ENCODE measurements at regions not wholly inside any gene's neighbourhood (a gene's known extent, or its start where the extent isn't known, plus 50 kb on each side); places are given as distances from the start of the nearest gene placed in this dataset.

DNA sequence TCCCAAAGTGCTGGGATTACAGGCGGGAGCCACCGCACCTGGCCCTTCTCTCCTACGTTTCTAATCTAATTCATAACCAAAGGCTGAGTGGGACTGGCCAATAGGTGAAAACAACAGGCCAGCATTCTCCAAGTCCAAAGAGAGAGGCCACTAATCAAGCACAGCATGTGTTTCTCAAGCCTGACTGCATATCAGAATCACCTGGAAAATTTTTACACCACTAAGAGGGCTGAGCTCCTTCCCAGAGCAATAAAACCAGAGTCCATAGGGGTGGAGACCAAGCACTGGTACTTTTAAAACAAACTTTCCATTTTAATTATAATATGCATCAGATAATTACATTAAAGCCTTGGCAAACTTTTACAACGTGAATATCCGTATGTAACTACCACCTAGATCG, 254.4 kb downstream of the OPA1 start:
- no peaks in the 10 kb centered on the region for H3K36me3 ChIP-seq (ENCODE audit: control insufficient read depth, insufficient read depth, low read length)
- H3K4me1 ChIP-seq (ENCODE audit: control insufficient read depth, insufficient read depth, low read length), result peaks cover 72% of the 10 kb centered on the region
- H3K27me3 ChIP-seq (ENCODE audit: control insufficient read depth, insufficient read depth, low read length), result no peaks in the 10 kb centered on the region
- no peak overlapping the region for H3K4me3 ChIP-seq (ENCODE audit: low read length)
- H3K9me3 ChIP-seq (ENCODE audit: control insufficient read depth, low read length), result no peaks in the 10 kb centered on the region
- H3K9ac ChIP-seq (ENCODE audit: low read length), result no peak overlapping the region

- Histone ChIP-seq H3K36me3 (ENCODE audit: control insufficient read depth, insufficient read depth, low read length) (no peaks in the 10 kb centered on the region), H3K4me3 (ENCODE audit: low read length) (no peak overlapping the region), H3K9ac (ENCODE audit: low read length) (no peak overlapping the region), H3K9me3 (ENCODE audit: control insufficient read depth, low read length) (no peaks in the 10 kb centered on the region), H3K4me1 (ENCODE audit: control insufficient read depth, insufficient read depth, low read length) (peaks cover 72% of the 10 kb centered on the region), H3K27me3 (ENCODE audit: control insufficient read depth, insufficient read depth, low read length) (no peaks in the 10 kb centered on the region)
Observed at GRCh38 chr3:193848547-193848946, 255.5 kb downstream of the OPA1 start.

DNA sequence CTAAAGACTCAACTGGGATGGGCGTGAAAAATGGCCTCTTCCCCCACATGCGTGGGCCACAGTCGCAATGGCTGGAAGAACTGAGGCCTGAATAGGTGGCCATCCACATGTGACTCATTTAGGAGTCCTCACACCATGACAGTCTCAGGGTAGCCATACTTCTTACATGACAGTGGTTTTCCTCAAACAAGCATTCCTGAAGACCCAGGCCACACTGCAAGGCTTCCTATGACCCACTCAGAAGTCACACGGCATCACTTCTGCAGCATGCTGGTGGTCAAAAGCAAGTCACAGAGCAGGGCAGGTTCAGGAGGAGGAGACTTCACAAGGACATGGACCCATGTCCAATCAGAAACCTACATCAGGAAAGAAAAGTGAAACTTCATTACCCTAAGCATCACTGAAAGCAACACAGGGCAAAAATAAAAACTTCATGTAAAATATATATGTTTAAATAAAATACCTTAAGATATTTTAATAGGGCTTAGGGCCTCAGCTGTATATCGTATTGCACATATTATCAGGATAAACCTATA, 257.1 kb downstream of the OPA1 start:
- H3K4me1 ChIP-seq (ENCODE audit: control insufficient read depth, insufficient read depth, low read length), result peaks cover 66% of the 10 kb centered on the region
- no peak overlapping the region for H3K9ac ChIP-seq (ENCODE audit: low read length)

GRCh38 chr3:193851428-193851847, 258.4 kb downstream of the OPA1 start:
- H3K9ac ChIP-seq (ENCODE audit: low read length), result peak overlapping the region; percentile 62
- H3K4me1 ChIP-seq (ENCODE audit: control insufficient read depth, insufficient read depth, low read length), result peaks cover 54% of the 10 kb centered on the region
- no peaks in the 10 kb centered on the region for H3K27me3 ChIP-seq (ENCODE audit: control insufficient read depth, insufficient read depth, low read length)

More for the DNA sequence above, 257.1 kb downstream of the OPA1 start:
- H3K36me3 ChIP-seq (ENCODE audit: control insufficient read depth, insufficient read depth, low read length), result no peaks in the 10 kb centered on the region
- no peak overlapping the region for H3K4me3 ChIP-seq (ENCODE audit: low read length)
- no peaks in the 10 kb centered on the region for H3K27me3 ChIP-seq (ENCODE audit: control insufficient read depth, insufficient read depth, low read length)
- no peaks in the 10 kb centered on the region for H3K9me3 ChIP-seq (ENCODE audit: control insufficient read depth, low read length)

GRCh38 chr3:193851941-193852674, 259.1 kb downstream of the OPA1 start:
- Histone ChIP-seq H3K4me3 (ENCODE audit: low read length) (no peak overlapping the region), H3K9me3 (ENCODE audit: control insufficient read depth, low read length) (no peaks in the 10 kb centered on the region), H3K9ac (ENCODE audit: low read length) (peak overlapping the region; percentile 62), H3K4me1 (ENCODE audit: control insufficient read depth, insufficient read depth, low read length) (peaks cover 49% of the 10 kb centered on the region), H3K36me3 (ENCODE audit: control insufficient read depth, insufficient read depth, low read length) (no peaks in the 10 kb centered on the region), H3K27me3 (ENCODE audit: control insufficient read depth, insufficient read depth, low read length) (no peaks in the 10 kb centered on the region)

More at GRCh38 chr3:193851428-193851847, 258.4 kb downstream of the OPA1 start:
- H3K4me3 ChIP-seq (ENCODE audit: low read length), result no peak overlapping the region
- H3K9me3 ChIP-seq (ENCODE audit: control insufficient read depth, low read length), result no peaks in the 10 kb centered on the region
- no peaks in the 10 kb centered on the region for H3K36me3 ChIP-seq (ENCODE audit: control insufficient read depth, insufficient read depth, low read length)

DNA sequence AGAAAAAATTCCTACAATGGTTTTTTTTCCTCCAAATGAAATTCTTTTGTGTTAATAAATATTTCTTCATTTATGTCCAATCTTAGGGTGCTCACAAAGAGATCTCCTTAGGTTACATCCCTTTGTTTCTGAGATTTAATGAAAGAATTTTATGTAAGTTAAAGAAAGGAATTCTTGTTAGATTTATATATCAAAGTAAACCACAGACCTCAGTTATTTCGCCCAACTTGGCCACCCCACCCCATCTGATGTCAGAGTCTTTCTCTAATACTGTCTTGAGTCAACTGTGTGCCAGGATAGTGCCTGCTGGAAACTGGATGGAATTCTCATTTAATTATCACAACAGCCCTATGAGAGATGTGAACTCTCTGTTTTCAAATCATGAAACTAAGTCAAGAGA, 259.9 kb downstream of the OPA1 start:
- Histone ChIP-seq H3K9me3 (ENCODE audit: control insufficient read depth, low read length) (no peaks in the 10 kb centered on the region), H3K27me3 (ENCODE audit: control insufficient read depth, insufficient read depth, low read length) (no peaks in the 10 kb centered on the region), H3K9ac (ENCODE audit: low read length) (peak overlapping the region; percentile 38), H3K4me3 (ENCODE audit: low read length) (no peak overlapping the region), H3K36me3 (ENCODE audit: control insufficient read depth, insufficient read depth, low read length) (no peaks in the 10 kb centered on the region), H3K4me1 (ENCODE audit: control insufficient read depth, insufficient read depth, low read length) (peaks cover 43% of the 10 kb centered on the region)

GRCh38 chr3:193853511-193854219, 260.7 kb downstream of the OPA1 start:
- Histone ChIP-seq H3K9ac (ENCODE audit: low read length) (peak overlapping the region; percentile 38), H3K9me3 (ENCODE audit: control insufficient read depth, low read length) (no peaks in the 10 kb centered on the region)

DNA sequence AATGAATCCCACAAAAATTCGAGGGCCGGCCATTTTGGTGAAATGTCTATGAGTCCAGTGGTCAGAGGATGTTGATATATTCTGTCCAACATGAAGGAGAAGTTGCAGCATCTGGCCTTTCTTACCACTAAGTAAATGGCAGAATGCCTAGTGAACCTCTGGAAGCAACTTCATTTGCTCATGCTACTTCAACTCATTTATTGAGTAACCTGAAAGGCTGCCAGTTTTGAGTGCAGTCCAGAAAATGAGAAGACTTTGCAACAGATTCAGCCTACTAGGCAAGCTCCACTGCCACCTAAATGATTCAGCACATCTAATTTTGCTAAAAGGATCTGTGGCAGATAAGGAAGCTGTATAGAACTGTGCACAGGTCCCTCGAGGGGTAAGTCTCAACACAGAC, 265.0 kb downstream of the OPA1 start:
- no peaks in the 10 kb centered on the region for H3K27me3 ChIP-seq (ENCODE audit: control insufficient read depth, insufficient read depth, low read length)
- H3K4me1 ChIP-seq (ENCODE audit: control insufficient read depth, insufficient read depth, low read length), result peaks cover 14% of the 10 kb centered on the region
- H3K9ac ChIP-seq (ENCODE audit: low read length), result no peak overlapping the region
- no peaks in the 10 kb centered on the region for H3K36me3 ChIP-seq (ENCODE audit: control insufficient read depth, insufficient read depth, low read length)
- no peaks in the 10 kb centered on the region for H3K9me3 ChIP-seq (ENCODE audit: control insufficient read depth, low read length)
- H3K4me3 ChIP-seq (ENCODE audit: low read length), result no peak overlapping the region

More at GRCh38 chr3:193853511-193854219, 260.7 kb downstream of the OPA1 start:
- peaks cover 43% of the 10 kb centered on the region for H3K4me1 ChIP-seq (ENCODE audit: control insufficient read depth, insufficient read depth, low read length)
- H3K36me3 ChIP-seq (ENCODE audit: control insufficient read depth, insufficient read depth, low read length), result no peaks in the 10 kb centered on the region
- no peak overlapping the region for H3K4me3 ChIP-seq (ENCODE audit: low read length)
- H3K27me3 ChIP-seq (ENCODE audit: control insufficient read depth, insufficient read depth, low read length), result no peaks in the 10 kb centered on the region

- no peak overlapping the region for H3K4me3 ChIP-seq (ENCODE audit: low read length)
- H3K36me3 ChIP-seq (ENCODE audit: control insufficient read depth, insufficient read depth, low read length), result no peaks in the 10 kb centered on the region
- H3K9ac ChIP-seq (ENCODE audit: low read length), result no peak overlapping the region
- H3K4me1 ChIP-seq (ENCODE audit: control insufficient read depth, insufficient read depth, low read length), result peaks cover 2% of the 10 kb centered on the region
- H3K9me3 ChIP-seq (ENCODE audit: control insufficient read depth, low read length), result no peaks in the 10 kb centered on the region
- no peaks in the 10 kb centered on the region for H3K27me3 ChIP-seq (ENCODE audit: control insufficient read depth, insufficient read depth, low read length)
Observed at GRCh38 chr3:193859195-193859594, 266.2 kb downstream of the OPA1 start.

- H3K27me3 ChIP-seq (ENCODE audit: control insufficient read depth, insufficient read depth, low read length), result no peaks in the 10 kb centered on the region
- H3K4me1 ChIP-seq (ENCODE audit: control insufficient read depth, insufficient read depth, low read length), result no peaks in the 10 kb centered on the region
- no peaks in the 10 kb centered on the region for H3K9me3 ChIP-seq (ENCODE audit: control insufficient read depth, low read length)
- no peak overlapping the region for H3K9ac ChIP-seq (ENCODE audit: low read length)
- H3K36me3 ChIP-seq (ENCODE audit: control insufficient read depth, insufficient read depth, low read length), result no peaks in the 10 kb centered on the region
- H3K4me3 ChIP-seq (ENCODE audit: low read length), result no peak overlapping the region
Observed at GRCh38 chr3:193861012-193861411, 268.0 kb downstream of the OPA1 start.

DNA sequence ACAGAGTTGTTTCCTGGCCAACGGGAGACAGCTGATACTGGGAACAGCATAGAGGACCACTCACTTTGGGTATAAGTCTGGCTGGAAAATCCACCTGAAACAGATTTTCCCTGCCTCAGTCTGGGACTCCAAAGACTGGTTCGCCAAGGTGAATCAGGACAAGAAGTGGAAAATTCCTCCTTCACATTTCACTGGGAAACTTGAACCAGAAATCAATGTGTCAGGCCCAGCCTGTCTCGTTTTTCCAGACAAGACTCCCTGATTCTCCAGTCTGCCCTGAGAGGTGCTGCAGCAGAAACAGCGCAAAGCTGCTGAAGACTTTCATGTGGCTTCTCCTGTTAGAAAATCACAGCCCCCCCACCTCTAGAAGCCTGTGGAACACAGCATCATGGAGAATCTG, 269.8 kb downstream of the OPA1 start:
- no peaks in the 10 kb centered on the region for H3K36me3 ChIP-seq (ENCODE audit: control insufficient read depth, insufficient read depth, low read length)

GRCh38 chr3:193863657-193864357, 270.8 kb downstream of the OPA1 start:
- Histone ChIP-seq H3K36me3 (ENCODE audit: control insufficient read depth, insufficient read depth, low read length) (no peaks in the 10 kb centered on the region), H3K4me1 (ENCODE audit: control insufficient read depth, insufficient read depth, low read length) (peaks cover 2% of the 10 kb centered on the region), H3K9me3 (ENCODE audit: control insufficient read depth, low read length) (no peaks in the 10 kb centered on the region), H3K4me3 (ENCODE audit: low read length) (no peak overlapping the region), H3K9ac (ENCODE audit: low read length) (no peak overlapping the region), H3K27me3 (ENCODE audit: control insufficient read depth, insufficient read depth, low read length) (no peaks in the 10 kb centered on the region)

More for the DNA sequence above, 269.8 kb downstream of the OPA1 start:
- Histone ChIP-seq H3K4me3 (ENCODE audit: low read length) (no peak overlapping the region), H3K9me3 (ENCODE audit: control insufficient read depth, low read length) (no peaks in the 10 kb centered on the region), H3K9ac (ENCODE audit: low read length) (no peak overlapping the region), H3K4me1 (ENCODE audit: control insufficient read depth, insufficient read depth, low read length) (no peaks in the 10 kb centered on the region), H3K27me3 (ENCODE audit: control insufficient read depth, insufficient read depth, low read length) (no peaks in the 10 kb centered on the region)
